ENCODE measurements at regions not wholly inside any gene's neighbourhood (a gene's known extent, or its start where the extent isn't known, plus 50 kb on each side); places are given as distances from the start of the nearest gene placed in this dataset.

DNA sequence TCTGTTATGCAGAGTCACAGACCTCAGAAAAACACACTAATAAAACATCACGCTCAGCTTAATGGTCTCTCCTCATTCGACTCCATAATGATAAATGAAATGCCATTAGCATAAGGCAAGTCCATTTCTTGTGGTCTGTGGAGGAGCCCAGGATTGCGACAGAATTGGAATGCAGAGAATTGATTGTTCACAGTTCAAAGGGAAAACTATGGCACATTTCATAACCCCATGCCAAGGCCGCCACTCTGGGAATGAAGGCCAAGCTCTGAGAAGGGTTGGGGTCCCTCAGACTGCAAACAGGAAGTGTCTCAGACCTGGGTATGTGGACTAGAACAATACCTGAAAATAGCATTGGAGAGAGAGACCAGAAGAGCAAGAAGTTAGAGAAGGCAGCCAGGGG, 398.9 kb downstream of the ADRA2A start:
- H3K27ac Mint-ChIP-seq (ENCODE audit: unreplicated experiment) = no peak overlapping the region
- CTCF ChIA-PET = no interaction called here
- no peaks in the 10 kb centered on the region for H3K36me3 Mint-ChIP-seq (ENCODE audit: insufficient read depth, unreplicated experiment)
- H3K4me3 Mint-ChIP-seq (ENCODE audit: low read depth, unreplicated experiment) = no peak overlapping the region
- DNase-seq = no peak
- TF ChIP-seq, protein P1, sequence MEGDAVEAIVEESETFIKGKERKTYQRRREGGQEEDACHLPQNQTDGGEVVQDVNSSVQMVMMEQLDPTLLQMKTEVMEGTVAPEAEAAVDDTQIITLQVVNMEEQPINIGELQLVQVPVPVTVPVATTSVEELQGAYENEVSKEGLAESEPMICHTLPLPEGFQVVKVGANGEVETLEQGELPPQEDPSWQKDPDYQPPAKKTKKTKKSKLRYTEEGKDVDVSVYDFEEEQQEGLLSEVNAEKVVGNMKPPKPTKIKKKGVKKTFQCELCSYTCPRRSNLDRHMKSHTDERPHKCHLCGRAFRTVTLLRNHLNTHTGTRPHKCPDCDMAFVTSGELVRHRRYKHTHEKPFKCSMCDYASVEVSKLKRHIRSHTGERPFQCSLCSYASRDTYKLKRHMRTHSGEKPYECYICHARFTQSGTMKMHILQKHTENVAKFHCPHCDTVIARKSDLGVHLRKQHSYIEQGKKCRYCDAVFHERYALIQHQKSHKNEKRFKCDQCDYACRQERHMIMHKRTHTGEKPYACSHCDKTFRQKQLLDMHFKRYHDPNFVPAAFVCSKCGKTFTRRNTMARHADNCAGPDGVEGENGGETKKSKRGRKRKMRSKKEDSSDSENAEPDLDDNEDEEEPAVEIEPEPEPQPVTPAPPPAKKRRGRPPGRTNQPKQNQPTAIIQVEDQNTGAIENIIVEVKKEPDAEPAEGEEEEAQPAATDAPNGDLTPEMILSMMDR (IDR thresholded peaks at IDR 0.05; ENCODE audit: unreplicated experiment) = no peak
- intact Hi-C loops (cut with micrococcal nuclease; ENCODE audit: unreplicated experiment) = no loop called here
- no peaks in the 10 kb centered on the region for H3K4me1 Mint-ChIP-seq (ENCODE audit: low read depth, unreplicated experiment)
- no peaks in the 10 kb centered on the region for H3K9me3 Mint-ChIP-seq (ENCODE audit: low read depth, unreplicated experiment)
- no TSS peak for BruUV-seq (replicated peaks)
- no peaks in the 10 kb centered on the region for H3K27me3 Mint-ChIP-seq (ENCODE audit: unreplicated experiment)

DNA sequence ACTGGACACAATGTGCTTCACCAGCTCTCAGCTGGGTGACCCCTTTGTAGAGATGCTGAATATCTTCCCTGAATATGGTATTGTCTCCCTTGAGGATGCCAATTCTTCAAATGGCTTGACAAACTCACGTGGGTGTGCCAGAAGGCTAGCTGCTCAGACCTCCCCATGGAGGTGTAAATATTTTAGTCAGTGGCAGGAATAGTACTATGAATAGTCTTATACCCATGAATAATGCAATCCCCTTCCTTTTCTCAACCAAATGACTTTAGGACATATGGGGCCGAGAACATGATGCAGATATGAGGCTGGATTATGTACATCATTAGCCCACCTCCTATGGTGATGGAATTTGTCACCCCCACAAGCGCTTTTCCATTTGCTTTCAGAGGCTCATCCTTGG, 401.8 kb downstream of the ADRA2A start:
- Mint-ChIP-seq H3K36me3 (ENCODE audit: insufficient read depth, unreplicated experiment) (no peaks in the 10 kb centered on the region), H3K4me1 (ENCODE audit: low read depth, unreplicated experiment) (no peaks in the 10 kb centered on the region), H3K27ac (ENCODE audit: unreplicated experiment) (no peak overlapping the region), H3K27me3 (ENCODE audit: unreplicated experiment) (no peaks in the 10 kb centered on the region), H3K9me3 (ENCODE audit: low read depth, unreplicated experiment) (no peaks in the 10 kb centered on the region), H3K4me3 (ENCODE audit: low read depth, unreplicated experiment) (no peak overlapping the region)
- no peak for DNase-seq
- CTCF ChIA-PET = no interaction called here
- intact Hi-C loops (cut with micrococcal nuclease; ENCODE audit: unreplicated experiment) = no loop called here
- TF ChIP-seq, protein P1 (IDR thresholded peaks at IDR 0.05; ENCODE audit: unreplicated experiment) = no peak
- no TSS peak for BruUV-seq (replicated peaks)

DNA sequence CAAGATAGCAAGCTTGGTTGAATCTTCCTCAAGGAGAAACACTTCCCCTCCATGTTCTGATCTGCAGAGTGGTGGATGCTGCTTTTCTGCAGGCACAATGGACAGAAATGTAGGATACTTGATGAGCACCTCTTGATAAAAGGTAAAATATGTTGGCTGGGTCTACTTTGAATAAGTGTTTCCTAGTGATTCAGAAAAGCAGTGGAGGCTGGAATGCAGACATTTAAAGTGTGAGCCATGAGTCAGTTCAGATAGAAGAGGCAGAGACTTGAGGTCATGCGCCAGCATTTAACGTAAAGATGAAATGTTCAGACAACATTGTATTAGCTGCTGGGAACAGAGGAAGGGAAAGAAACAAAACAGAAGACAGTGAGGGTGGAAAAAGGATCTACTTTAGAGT, 403.1 kb downstream of the ADRA2A start:
- Mint-ChIP-seq H3K9me3 (ENCODE audit: low read depth, unreplicated experiment) (no peaks in the 10 kb centered on the region), H3K36me3 (ENCODE audit: insufficient read depth, unreplicated experiment) (no peaks in the 10 kb centered on the region), H3K27me3 (ENCODE audit: unreplicated experiment) (no peaks in the 10 kb centered on the region), H3K4me1 (ENCODE audit: low read depth, unreplicated experiment) (no peaks in the 10 kb centered on the region), H3K27ac (ENCODE audit: unreplicated experiment) (no peak overlapping the region), H3K4me3 (ENCODE audit: low read depth, unreplicated experiment) (no peak overlapping the region)
- TF ChIP-seq, protein P1 (IDR thresholded peaks at IDR 0.05; ENCODE audit: unreplicated experiment) = no peak
- DNase-seq = no peak
- CTCF ChIA-PET = no interaction called here
- intact Hi-C loops (cut with micrococcal nuclease; ENCODE audit: unreplicated experiment) = no loop called here
- BruUV-seq (replicated peaks) = no TSS peak

DNA sequence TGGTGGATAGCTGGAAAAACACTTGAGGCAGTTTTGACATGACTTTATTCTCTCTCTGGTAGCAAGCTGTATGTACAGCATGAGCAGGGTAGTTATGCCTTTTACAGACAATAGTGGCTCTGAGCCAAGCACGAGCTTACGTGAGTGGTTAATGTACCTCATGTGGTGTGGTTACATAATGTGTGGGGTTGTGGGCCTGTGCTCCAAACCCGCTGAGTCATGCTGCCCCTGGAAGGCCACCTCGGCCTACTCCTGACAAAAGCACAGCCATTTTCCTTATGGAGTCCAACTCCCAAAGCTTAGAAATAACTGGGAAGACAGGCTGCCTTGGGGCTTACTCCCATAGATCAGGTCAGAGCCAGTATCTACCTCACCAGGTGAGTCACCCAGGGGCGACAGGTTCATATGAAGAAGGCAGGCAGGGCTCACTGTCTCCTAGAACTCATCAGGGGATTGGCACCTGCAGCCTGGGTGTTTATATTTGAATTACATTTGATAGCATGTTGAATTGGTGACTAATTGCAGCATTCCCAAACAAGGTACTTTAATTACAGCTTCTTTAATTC, 404.5 kb downstream of the ADRA2A start:
- TF ChIP-seq, protein P1 (IDR thresholded peaks at IDR 0.05; ENCODE audit: unreplicated experiment) = no peak
- no TSS peak for BruUV-seq (replicated peaks)
- Mint-ChIP-seq H3K36me3 (ENCODE audit: insufficient read depth, unreplicated experiment) (no peaks in the 10 kb centered on the region), H3K4me1 (ENCODE audit: low read depth, unreplicated experiment) (no peaks in the 10 kb centered on the region), H3K4me3 (ENCODE audit: low read depth, unreplicated experiment) (no peak overlapping the region), H3K9me3 (ENCODE audit: low read depth, unreplicated experiment) (no peaks in the 10 kb centered on the region), H3K27ac (ENCODE audit: unreplicated experiment) (no peak overlapping the region), H3K27me3 (ENCODE audit: unreplicated experiment) (no peaks in the 10 kb centered on the region)
- CTCF ChIA-PET = no interaction called here
- intact Hi-C loops (cut with micrococcal nuclease; ENCODE audit: unreplicated experiment) = no loop called here
- no peak for DNase-seq
